Fibroblast of skin of right quadriceps (primary cell): ENCODE measurements at regions not wholly inside any gene's neighbourhood (a gene's known extent, or its start where the extent isn't known, plus 50 kb on each side); places are given as distances from the start of the nearest gene placed in this dataset.
A peak's percentile ranks its signal among the peaks of the same experiment; 100 is the strongest.
"Not testable (repeated sequence)": the region's sequence is repeated elsewhere in the genome, so short reads cannot be mapped to it uniquely, and the experiment has no call there.

Experiments used
- DNase-seq: peaks from one replicate; pipeline ENCODE4 v3.0.0-alpha.2; 2013

- DNase-seq: no peak
Measured at GRCh38 chr10:42883993-42884983, 101.7 kb downstream of the BMS1 start.

- DNase-seq: no peak
Measured at GRCh38 chr10:42885491-42886270, 103.1 kb downstream of the BMS1 start.

- no peak for DNase-seq
Measured at GRCh38 chr10:42887734-42888503, 105.3 kb downstream of the BMS1 start.

- DNase-seq: no peak
Measured at GRCh38 chr10:42888504-42889095, 106.0 kb downstream of the BMS1 start.

GRCh38 chr10:42896735-42897134 is 114.1 kb downstream of the BMS1 start:
- no peak for DNase-seq

- DNase-seq: no peak
Measured at GRCh38 chr10:42898037-42898960, 115.7 kb downstream of the BMS1 start.

- DNase-seq: no peak
Measured at GRCh38 chr10:42899036-42899435, 116.4 kb downstream of the BMS1 start.

GRCh38 chr10:42900346-42900745 is 117.8 kb downstream of the BMS1 start:
- DNase-seq: not testable (repeated sequence)

- DNase-seq: no peak
Measured at GRCh38 chr10:42911359-42911758, 128.8 kb downstream of the BMS1 start.

GRCh38 chr10:42916974-42917373 is 134.4 kb downstream of the BMS1 start:
- DNase-seq: no peak

GRCh38 chr10:42917821-42918220 is 135.2 kb downstream of the BMS1 start:
- no peak for DNase-seq

- DNase-seq: no peak
Measured at GRCh38 chr10:42921951-42922350, 139.4 kb downstream of the BMS1 start.

- no peak for DNase-seq
Measured at GRCh38 chr10:42924484-42924883, 141.9 kb downstream of the BMS1 start.

GRCh38 chr10:42926843-42927242 is 144.2 kb downstream of the BMS1 start:
- DNase-seq: peak; percentile 61

GRCh38 chr10:42928064-42928463 is 145.5 kb downstream of the BMS1 start:
- DNase-seq: no peak

- DNase-seq: no peak
Measured at GRCh38 chr10:42929236-42929635, 146.6 kb downstream of the BMS1 start.

- no peak for DNase-seq
Measured at GRCh38 chr10:42929993-42930392, 146.9 kb upstream of the RET start.

GRCh38 chr10:42930516-42931192 is 146.2 kb upstream of the RET start:
- DNase-seq: no peak

GRCh38 chr10:42932116-42932515 is 144.8 kb upstream of the RET start:
- no peak for DNase-seq

- DNase-seq: no peak
Measured at GRCh38 chr10:42932735-42933447, 144.0 kb upstream of the RET start.
